Loucy (cell line): ENCODE measurements at regions not wholly inside any gene's neighbourhood (a gene's known extent, or its start where the extent isn't known, plus 50 kb on each side); places are given as distances from the start of the nearest gene placed in this dataset.

ENCODE experiments used
- H2AFZ ChIP-seq: fragments of 200-600 bp; sonication (generic); 2 replicates; pipeline ENCODE4 v1.6.0; 2016; ENCODE audit warnings: antibody characterized with exemption, mild to moderate bottlenecking, low read length, moderate library complexity
- H3F3A ChIP-seq: fragments of 200-600 bp; 2 replicates; pipeline ENCODE4 v1.6.0; 2016; ENCODE audit warnings: antibody characterized with exemption, low read depth, mild to moderate bottlenecking
- H3K27me3 ChIP-seq: fragments of 200-600 bp; sonication (generic); 2 replicates; pipeline ENCODE4 v1.6.1; 2014; ENCODE audit warnings: low read length, mild to moderate bottlenecking; ENCODE audit not compliant: insufficient read depth, poor library complexity, severe bottlenecking
- H3K36me3 ChIP-seq: fragments of 200-600 bp; sonication (generic); 2 replicates; pipeline ENCODE4 v1.6.1; 2016; ENCODE audit warnings: low read length; ENCODE audit not compliant: insufficient read depth
- H3K4me1 ChIP-seq: fragments of 200-600 bp; sonication (generic); 2 replicates; pipeline ENCODE4 v1.5.1; 2014; ENCODE audit warnings: low read length, mild to moderate bottlenecking; ENCODE audit not compliant: insufficient read depth, poor library complexity, severe bottlenecking
- H3K4me2 ChIP-seq: fragments of 200-600 bp; sonication (generic); 2 replicates; pipeline ENCODE4 v1.6.0; 2014; ENCODE audit warnings: antibody characterized with exemption, low read length, low read depth, mild to moderate bottlenecking; ENCODE audit not compliant: poor library complexity, severe bottlenecking
- H3K4me3 ChIP-seq: fragments of 200-600 bp; sonication (generic); 2 replicates; pipeline ENCODE4 v1.5.1; 2014; ENCODE audit warnings: low read length, mild to moderate bottlenecking, mixed read lengths; ENCODE audit not compliant: poor library complexity, severe bottlenecking
- H3K79me2 ChIP-seq: fragments of 200-600 bp; sonication (generic); 2 replicates; pipeline ENCODE4 v1.6.1; 2014; ENCODE audit warnings: low read length; ENCODE audit not compliant: insufficient read depth
- H3K9ac ChIP-seq: fragments of 200-600 bp; sonication (generic); 2 replicates; pipeline ENCODE4 v1.6.0; 2014; ENCODE audit warnings: mild to moderate bottlenecking, low read depth, low read length, moderate library complexity; ENCODE audit not compliant: poor library complexity, severe bottlenecking
- H3K9me2 ChIP-seq: fragments of 200-600 bp; sonication (generic); replicated peaks from 2 replicates; pipeline ENCODE4 v1.6.1; 2016; ENCODE audit warnings: low read depth, low read length, mixed read lengths
- H3K9me3 ChIP-seq: fragments of 200-600 bp; sonication (generic); 2 replicates; pipeline ENCODE4 v1.6.1; 2014; ENCODE audit warnings: mild to moderate bottlenecking, antibody characterized with exemption, low read length, low read depth; ENCODE audit not compliant: insufficient read depth
- H4K20me1 ChIP-seq: fragments of 200-600 bp; sonication (generic); 2 replicates; pipeline ENCODE4 v1.6.0; 2014; ENCODE audit warnings: antibody characterized with exemption, low read length, mild to moderate bottlenecking; ENCODE audit not compliant: insufficient read depth, poor library complexity, severe bottlenecking
- EZH2phosphoT487 ChIP-seq: fragments of 200-600 bp; IDR thresholded peaks from 2 replicates; pipeline ENCODE4 v1.6.1; 2018; ENCODE audit warnings: antibody characterized with exemption, mild to moderate bottlenecking, moderate library complexity, borderline replicate concordance
- TF ChIP-seq, protein P1 (sequence below): fragments of 200-600 bp; sonication (generic); conservative IDR thresholded peaks from 2 replicates; pipeline ENCODE4 v1.5.1; 2014; ENCODE audit warnings: mild to moderate bottlenecking, antibody characterized with exemption, low read length

DNA sequence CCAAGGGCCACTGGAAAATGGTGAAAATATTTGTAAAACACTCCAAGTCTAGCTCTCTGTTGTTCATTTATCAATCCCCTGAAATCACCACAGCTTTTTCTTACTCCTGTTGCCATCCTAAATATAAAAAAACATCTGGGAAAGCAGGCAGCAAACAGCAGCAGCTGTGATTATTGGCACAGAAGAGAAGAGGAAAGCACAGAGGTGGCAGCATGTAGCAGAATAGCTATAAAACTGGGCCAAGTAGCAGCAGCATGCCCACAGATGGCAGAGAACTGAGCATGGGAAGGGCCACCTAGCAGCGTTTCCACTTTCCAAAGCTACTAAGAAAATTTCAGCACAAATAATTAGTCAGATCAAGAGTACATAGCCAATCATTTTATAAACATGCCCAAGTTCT is 307.2 kb downstream of the SLC7A11 start:
- Histone ChIP-seq H3K9me3 (no peaks in the 10 kb centered on the region), H4K20me1 (no peaks in the 10 kb centered on the region), H3K4me1 (no peaks in the 10 kb centered on the region), H3F3A (no peaks in the 10 kb centered on the region), H3K4me3 (no peak overlapping the region), H3K79me2 (no peaks in the 10 kb centered on the region), H3K9ac (no peak overlapping the region), H2AFZ (no peak overlapping the region), H3K9me2 (no peaks in the 10 kb centered on the region), H3K27me3 (no peaks in the 10 kb centered on the region), H3K4me2 (no peak overlapping the region), H3K36me3 (no peaks in the 10 kb centered on the region)
- TF ChIP-seq EZH2phosphoT487 = no peak
- TF ChIP-seq, protein P1, sequence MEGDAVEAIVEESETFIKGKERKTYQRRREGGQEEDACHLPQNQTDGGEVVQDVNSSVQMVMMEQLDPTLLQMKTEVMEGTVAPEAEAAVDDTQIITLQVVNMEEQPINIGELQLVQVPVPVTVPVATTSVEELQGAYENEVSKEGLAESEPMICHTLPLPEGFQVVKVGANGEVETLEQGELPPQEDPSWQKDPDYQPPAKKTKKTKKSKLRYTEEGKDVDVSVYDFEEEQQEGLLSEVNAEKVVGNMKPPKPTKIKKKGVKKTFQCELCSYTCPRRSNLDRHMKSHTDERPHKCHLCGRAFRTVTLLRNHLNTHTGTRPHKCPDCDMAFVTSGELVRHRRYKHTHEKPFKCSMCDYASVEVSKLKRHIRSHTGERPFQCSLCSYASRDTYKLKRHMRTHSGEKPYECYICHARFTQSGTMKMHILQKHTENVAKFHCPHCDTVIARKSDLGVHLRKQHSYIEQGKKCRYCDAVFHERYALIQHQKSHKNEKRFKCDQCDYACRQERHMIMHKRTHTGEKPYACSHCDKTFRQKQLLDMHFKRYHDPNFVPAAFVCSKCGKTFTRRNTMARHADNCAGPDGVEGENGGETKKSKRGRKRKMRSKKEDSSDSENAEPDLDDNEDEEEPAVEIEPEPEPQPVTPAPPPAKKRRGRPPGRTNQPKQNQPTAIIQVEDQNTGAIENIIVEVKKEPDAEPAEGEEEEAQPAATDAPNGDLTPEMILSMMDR = no peak

DNA sequence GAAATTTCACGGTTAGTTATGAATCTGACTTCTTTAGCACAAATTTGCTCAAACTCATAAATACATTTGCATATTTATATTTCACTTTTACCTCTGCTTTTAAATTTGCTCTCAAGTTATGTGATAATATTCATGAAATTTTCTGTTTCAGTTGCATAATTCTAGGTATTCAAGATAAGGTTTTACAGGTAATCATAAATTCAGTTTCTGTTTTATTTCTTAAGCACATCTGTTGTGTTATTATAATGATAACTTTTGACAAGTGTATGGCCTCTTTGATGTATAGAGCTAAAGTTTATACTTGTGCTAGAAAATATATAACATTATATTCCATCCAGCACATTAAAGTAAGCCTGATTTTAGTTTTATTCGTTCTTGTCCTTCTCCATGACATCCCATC is 308.1 kb downstream of the SLC7A11 start:
- no peak overlapping the region for H3K9ac ChIP-seq
- H3K4me2 ChIP-seq = no peak overlapping the region
- no peaks in the 10 kb centered on the region for H3K4me1 ChIP-seq
- no peaks in the 10 kb centered on the region for H4K20me1 ChIP-seq
- H3K9me3 ChIP-seq = no peaks in the 10 kb centered on the region
- H3K4me3 ChIP-seq = no peak overlapping the region
- TF ChIP-seq, protein P1 = no peak
- no peak for TF ChIP-seq EZH2phosphoT487
- H3K36me3 ChIP-seq = no peaks in the 10 kb centered on the region
- no peaks in the 10 kb centered on the region for H3K9me2 ChIP-seq
- no peaks in the 10 kb centered on the region for H3K79me2 ChIP-seq
- no peaks in the 10 kb centered on the region for H3K27me3 ChIP-seq
- H2AFZ ChIP-seq = no peak overlapping the region
- H3F3A ChIP-seq = no peaks in the 10 kb centered on the region

DNA sequence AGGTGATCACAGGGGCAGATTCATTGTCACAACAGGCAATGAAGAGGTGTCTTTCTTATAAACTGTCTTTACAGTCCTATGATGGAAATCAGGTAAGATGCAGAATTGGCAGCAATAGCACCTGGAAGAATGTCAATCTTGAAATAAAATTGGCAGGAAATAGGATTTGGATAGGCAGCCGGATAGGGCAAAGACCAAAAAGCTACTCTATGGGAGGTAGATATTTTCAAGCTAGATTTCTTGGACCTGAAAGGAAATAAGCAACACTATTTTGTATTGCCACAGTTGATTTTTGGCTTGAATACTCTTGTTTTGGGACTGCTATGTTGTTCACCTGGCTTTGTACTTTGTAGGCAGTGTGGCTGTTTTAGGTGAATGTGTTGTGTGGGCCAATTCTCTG is 314.2 kb downstream of the SLC7A11 start:
- no peaks in the 10 kb centered on the region for H3F3A ChIP-seq
- H2AFZ ChIP-seq = no peak overlapping the region
- H3K4me2 ChIP-seq = no peak overlapping the region
- H3K27me3 ChIP-seq = no peaks in the 10 kb centered on the region
- no peaks in the 10 kb centered on the region for H3K4me1 ChIP-seq
- no peaks in the 10 kb centered on the region for H3K9me2 ChIP-seq
- no peaks in the 10 kb centered on the region for H3K36me3 ChIP-seq
- no peak overlapping the region for H3K4me3 ChIP-seq
- H3K9me3 ChIP-seq = no peaks in the 10 kb centered on the region
- no peak overlapping the region for H3K9ac ChIP-seq
- TF ChIP-seq, protein P1 = no peak
- no peak for TF ChIP-seq EZH2phosphoT487
- H4K20me1 ChIP-seq = no peaks in the 10 kb centered on the region
- H3K79me2 ChIP-seq = no peaks in the 10 kb centered on the region
